Aorta (tissue), 5 donors: ENCODE measurements at regions not wholly inside any gene's neighbourhood (a gene's known extent, or its start where the extent isn't known, plus 50 kb on each side); places are given as distances from the start of the nearest gene placed in this dataset.

Experiments
- ATAC-seq: fragments of 200-7000 bp; cut with Tn5 transposase; one replicate; pipeline ENCODE4 v1.9.1; 2022; ENCODE audit warnings: moderate library complexity; ENCODE audit not compliant: low FRiP score
- DNase-seq, 2 donors: peaks; one replicate each; pipeline ENCODE4 v3.0.0-alpha.2; 2020
- H3K27ac ChIP-seq, 2 donors: one replicate each; pipeline ENCODE4 v1.5.1; 2013; ENCODE audit warnings: low read length in 2 of 2, mild to moderate bottlenecking in 2 of 2, moderate library complexity in 2 of 2, control low read depth in 1 of 2, inconsistent platforms in 1 of 2, low read depth in 1 of 2
- H3K27me3 ChIP-seq, 2 donors: one replicate each; pipeline ENCODE4 v1.6.1; 2013; ENCODE audit warnings: control low read depth in 1 of 2, low read length in 1 of 2, mild to moderate bottlenecking in 1 of 2, moderate library complexity in 1 of 2; ENCODE audit not compliant: insufficient read depth in 2 of 2, control insufficient read depth in 1 of 2
- H3K36me3 ChIP-seq, 2 donors: one replicate each; pipeline ENCODE4 v1.6.1; 2013; ENCODE audit warnings: control low read depth in 1 of 2, low read length in 1 of 2, mild to moderate bottlenecking in 1 of 2; ENCODE audit not compliant: insufficient read depth in 2 of 2, control insufficient read depth in 1 of 2
- H3K4me1 ChIP-seq, 2 donors: one replicate each; pipeline ENCODE4 v1.6.1; 2013; ENCODE audit warnings: low read length in 2 of 2, control low read depth in 1 of 2, mild to moderate bottlenecking in 1 of 2, moderate library complexity in 1 of 2; ENCODE audit not compliant: insufficient read depth in 2 of 2, control insufficient read depth in 1 of 2
- H3K4me3 ChIP-seq, 2 donors: one replicate each; pipeline ENCODE4 v1.5.1; 2013; ENCODE audit warnings: low read length in 2 of 2, control low read depth in 1 of 2, mild to moderate bottlenecking in 1 of 2
- H3K9me3 ChIP-seq: one replicate; pipeline ENCODE4 v1.6.1; 2013; ENCODE audit warnings: mild to moderate bottlenecking, low read length; ENCODE audit not compliant: control insufficient read depth
- WGBS, 2 donors: extraction: QIAGEN DNeasy Blood & Tissue Kit; methylation state at CpG; one replicate each; pipeline ENCODE4 v1.1.7; 2013; 5-methylcytosine and 5-hydroxymethylcytosine counted together
- intact Hi-C, 2 donors: fragments of 100-400 bp; cut with DNase I; formaldehyde crosslinking; loops; one replicate each; pipeline versions ENCODE4 v1.14.2 to v1.15.0; 2022
- donor health status: healthy with polysubstance abuse.
- donor health status: Bipolar disorder and iron deficiency.
- donor health status: DM: no; HTN: no; CAD: no.
- donor health status: DM: no; HTN: no; CAD: no.
- donor health status: DM: yes; HTN: yes; CAD: no.

DNA sequence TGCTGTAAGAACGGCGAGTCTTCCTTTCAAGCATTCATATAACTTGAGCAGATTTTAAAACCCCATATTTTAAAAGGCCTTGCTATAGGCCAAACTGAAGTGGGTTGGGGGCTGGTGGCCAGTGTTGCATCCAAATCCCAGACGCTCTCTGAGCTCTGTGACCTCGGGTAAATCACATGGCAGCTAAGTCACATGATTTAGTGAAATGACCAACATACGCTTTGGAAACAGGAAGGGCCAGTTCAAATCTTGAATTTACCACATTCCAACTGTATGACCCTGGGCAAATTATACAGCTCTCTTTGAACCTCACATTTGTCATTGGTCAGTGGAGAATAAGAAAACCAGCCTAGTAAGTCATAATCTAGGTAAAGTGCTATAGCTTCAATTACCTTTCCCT lies 519.3 kb downstream of the HAPSTR1 start:
- Histone ChIP-seq H3K4me1 (no peaks in the 10 kb centered on the region), H3K36me3 (no peaks in the 10 kb centered on the region), H3K27me3 (no peaks in the 10 kb centered on the region), H3K4me3 (no peak overlapping the region), H3K27ac (no peak overlapping the region), H3K9me3 (no peaks in the 10 kb centered on the region)
- no peak for DNase-seq
- no peak for ATAC-seq
- intact Hi-C loops: no loop called here
- WGBS, 2 donors: 63 to 65% methylated on average over 5 of the region's 5 CpGs

- DNase-seq (no peak), ATAC-seq (no peak)
- no peak overlapping the region for H3K4me3 ChIP-seq
- no peaks in the 10 kb centered on the region for H3K4me1 ChIP-seq
- no peaks in the 10 kb centered on the region for H3K9me3 ChIP-seq
- H3K27ac ChIP-seq: no peak overlapping the region
- H3K27me3 ChIP-seq: no peaks in the 10 kb centered on the region
- 41 to 55% methylated on average over 7 of the region's 7 CpGs for WGBS, 2 donors
- intact Hi-C loops: no loop called here
- no peaks in the 10 kb centered on the region for H3K36me3 ChIP-seq
Measured at GRCh38 chr16:9612267-9612666, 520.8 kb downstream of the HAPSTR1 start.

DNA sequence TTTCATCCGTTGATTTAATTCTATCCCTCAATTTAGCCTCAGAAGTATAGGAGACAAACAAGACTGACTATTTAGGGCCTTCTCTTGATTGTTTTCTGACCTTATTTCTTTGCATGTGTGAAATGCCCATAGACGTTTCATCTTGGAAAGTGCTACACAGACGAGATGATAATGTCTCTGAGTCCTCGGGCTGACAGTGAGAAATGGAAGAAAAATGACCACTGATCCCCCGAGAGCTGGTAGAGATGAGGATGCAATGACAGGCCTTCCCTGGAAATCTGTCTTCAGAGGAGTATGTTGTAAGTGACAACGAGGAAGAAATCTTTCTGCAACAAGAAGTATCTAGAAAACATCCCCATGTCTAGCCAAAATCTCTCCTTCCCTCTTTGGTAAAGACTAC lies 522.9 kb downstream of the HAPSTR1 start:
- WGBS, 2 donors: 71% methylated on average over 6 of the region's 6 CpGs
- ATAC-seq (no peak), DNase-seq (no peak)
- Histone ChIP-seq H3K9me3 (no peaks in the 10 kb centered on the region), H3K36me3 (no peaks in the 10 kb centered on the region), H3K27me3 (no peaks in the 10 kb centered on the region), H3K4me3 (no peak overlapping the region), H3K27ac (no peak overlapping the region), H3K4me1 (no peaks in the 10 kb centered on the region)
- intact Hi-C loops: no loop called here

DNA sequence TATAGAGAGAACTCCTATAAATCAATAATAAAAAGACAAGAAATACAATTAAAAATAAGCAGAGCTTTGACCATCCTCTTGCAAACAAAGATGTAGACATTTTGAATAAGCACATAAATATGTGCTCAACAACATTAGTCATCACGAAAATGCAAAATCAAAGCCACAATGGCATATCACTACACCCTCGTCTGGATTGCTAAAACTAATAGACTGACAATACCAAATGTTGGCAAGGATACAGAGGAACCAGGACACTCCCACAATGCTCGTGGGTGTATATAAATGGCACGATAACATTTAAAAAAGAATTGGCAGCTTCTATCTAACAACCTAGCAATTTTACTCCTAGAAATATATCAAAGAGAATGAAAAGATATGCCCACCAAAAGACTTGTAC lies 530.8 kb downstream of the HAPSTR1 start:
- H3K27ac ChIP-seq: no peak overlapping the region
- no peaks in the 10 kb centered on the region for H3K27me3 ChIP-seq
- intact Hi-C loops: no loop called here
- WGBS, 2 donors: 61 to 69% methylated on average over 4 of the region's 4 CpGs
- no peaks in the 10 kb centered on the region for H3K4me1 ChIP-seq
- DNase-seq (no peak), ATAC-seq (no peak)
- H3K36me3 ChIP-seq: no peaks in the 10 kb centered on the region
- peaks cover 4% of the 10 kb centered on the region for H3K9me3 ChIP-seq
- no peak overlapping the region for H3K4me3 ChIP-seq

DNA sequence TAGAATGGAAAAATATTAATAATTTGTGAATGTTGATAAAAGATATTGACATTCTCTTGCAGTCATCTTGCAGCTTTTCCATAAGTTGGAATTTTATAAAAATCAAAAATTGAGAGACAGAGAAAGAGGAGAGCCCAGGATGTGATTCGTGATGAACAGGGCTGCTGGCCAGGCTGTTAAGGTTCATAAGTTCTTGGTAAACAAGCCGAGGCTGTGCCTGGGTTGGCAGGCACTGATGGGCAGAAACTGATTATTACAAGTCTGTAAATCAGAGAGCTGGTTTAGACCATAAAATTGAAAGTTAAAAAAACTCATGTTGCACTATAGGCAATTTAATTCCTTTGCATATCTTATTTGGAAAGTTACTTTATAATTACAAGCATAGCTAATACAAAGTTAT lies 533.7 kb downstream of the HAPSTR1 start:
- Histone ChIP-seq H3K36me3 (no peaks in the 10 kb centered on the region), H3K27me3 (no peaks in the 10 kb centered on the region), H3K27ac (no peak overlapping the region), H3K4me3 (no peak overlapping the region), H3K9me3 (no peaks in the 10 kb centered on the region), H3K4me1 (no peaks in the 10 kb centered on the region)
- WGBS, 2 donors: 35 to 44% methylated on average over 2 of the region's 2 CpGs
- DNase-seq (no peak), ATAC-seq (no peak)
- intact Hi-C loops: no loop called here

DNA sequence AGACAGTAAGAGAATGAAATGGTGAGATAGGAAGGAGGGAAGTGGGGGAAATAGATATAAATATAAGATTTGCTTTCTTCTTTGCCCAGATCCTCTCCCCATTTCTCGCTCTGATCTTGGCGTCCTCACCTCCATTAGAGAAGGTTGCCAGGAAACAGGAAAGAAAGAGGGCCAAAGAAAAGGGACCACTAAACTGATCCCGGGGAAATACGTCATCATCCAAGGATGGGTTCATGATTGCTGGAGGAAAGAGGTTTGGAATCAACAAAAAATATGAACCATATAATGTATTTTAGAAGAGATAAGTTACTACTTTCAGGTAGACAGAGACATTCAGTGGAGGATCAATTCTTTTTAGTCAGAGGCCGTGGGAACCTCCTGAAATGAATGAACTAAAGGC lies 536.0 kb downstream of the HAPSTR1 start:
- no peaks in the 10 kb centered on the region for H3K36me3 ChIP-seq
- DNase-seq (no peak), ATAC-seq (no peak)
- intact Hi-C loops: no loop called here
- H3K27me3 ChIP-seq: no peaks in the 10 kb centered on the region
- no peak overlapping the region for H3K4me3 ChIP-seq
- no peaks in the 10 kb centered on the region for H3K9me3 ChIP-seq
- H3K4me1 ChIP-seq: no peaks in the 10 kb centered on the region
- 81 to 85% methylated on average over 5 of the region's 5 CpGs for WGBS, 2 donors
- H3K27ac ChIP-seq: no peak overlapping the region

GRCh38 chr16:9630119-9630518 lies 538.7 kb downstream of the HAPSTR1 start:
- H3K27ac ChIP-seq: no peak overlapping the region
- 62% methylated on average over 3 of the region's 3 CpGs for WGBS, 2 donors
- DNase-seq (no peak), ATAC-seq (no peak)
- no peaks in the 10 kb centered on the region for H3K36me3 ChIP-seq
- intact Hi-C loops: no loop called here
- H3K4me3 ChIP-seq: no peak overlapping the region
- H3K9me3 ChIP-seq: peaks cover 2% of the 10 kb centered on the region
- peaks cover 0 to 2% of the 10 kb centered on the region in 2 donors for H3K27me3 ChIP-seq
- H3K4me1 ChIP-seq: no peaks in the 10 kb centered on the region

GRCh38 chr16:9630985-9631384 lies 539.5 kb downstream of the HAPSTR1 start:
- no peak overlapping the region for H3K4me3 ChIP-seq
- no peak for DNase-seq
- no peaks in the 10 kb centered on the region for H3K36me3 ChIP-seq
- WGBS, 2 donors: 84 to 86% methylated on average over 4 of the region's 4 CpGs
- intact Hi-C loops: no loop called here
- peaks cover 0 to 2% of the 10 kb centered on the region in 2 donors for H3K27me3 ChIP-seq
- H3K4me1 ChIP-seq: no peaks in the 10 kb centered on the region
- no peak for ATAC-seq
- H3K9me3 ChIP-seq: peaks cover 2% of the 10 kb centered on the region
- no peak overlapping the region for H3K27ac ChIP-seq

GRCh38 chr16:9633844-9634243 lies 542.4 kb downstream of the HAPSTR1 start:
- intact Hi-C loops: no loop called here
- peaks cover 0 to 2% of the 10 kb centered on the region in 2 donors for H3K27me3 ChIP-seq
- H3K27ac ChIP-seq: no peak overlapping the region
- no peak for DNase-seq
- H3K36me3 ChIP-seq: no peaks in the 10 kb centered on the region
- H3K4me3 ChIP-seq: no peak overlapping the region
- WGBS, 2 donors: 74 to 80% methylated on average over 6 of the region's 6 CpGs
- H3K9me3 ChIP-seq: peaks cover 2% of the 10 kb centered on the region
- no peak for ATAC-seq
- H3K4me1 ChIP-seq: no peaks in the 10 kb centered on the region
